G401.6 (cell line): ENCODE measurements at regions not wholly inside any gene's neighbourhood (a gene's known extent, or its start where the extent isn't known, plus 50 kb on each side); places are given as distances from the start of the nearest gene placed in this dataset.

Experiments
- FAIRE-seq: peaks from 2 replicates; lab custom pipeline; 2012; peaks lifted over from hg19 to GRCh38; lab: Jason Lieb, UNC

GRCh38 chr9:129341171-129341986 is 163.3 kb upstream of the IER5L start:
- no peak for FAIRE-seq

GRCh38 chr9:129340427-129341170 is 162.5 kb upstream of the IER5L start:
- FAIRE-seq, result no peak

GRCh38 chr9:129339539-129340157 is 161.6 kb upstream of the IER5L start:
- FAIRE-seq, result no peak

- no peak for FAIRE-seq
These were observed 160.8 kb upstream of the IER5L start for GRCh38 chr9:129338724-129339430.

- FAIRE-seq, result no peak
These were observed 159.5 kb upstream of the IER5L start for GRCh38 chr9:129337336-129338140.

- FAIRE-seq, result peak; percentile 57
These were observed 158.7 kb upstream of the IER5L start for GRCh38 chr9:129336601-129337331.

- peak; percentile 88 for FAIRE-seq
These were observed 158.1 kb upstream of the IER5L start for GRCh38 chr9:129336130-129336528.

GRCh38 chr9:129335464-129336129 is 157.5 kb upstream of the IER5L start:
- FAIRE-seq, result no peak

GRCh38 chr9:129334105-129334935 is 156.3 kb upstream of the IER5L start:
- peak; percentile 99 for FAIRE-seq

- no peak for FAIRE-seq
These were observed 155.6 kb upstream of the IER5L start for GRCh38 chr9:129333617-129334104.

- no peak for FAIRE-seq
These were observed 154.5 kb upstream of the IER5L start for GRCh38 chr9:129332581-129332980.

- FAIRE-seq, result no peak
These were observed 153.9 kb upstream of the IER5L start for GRCh38 chr9:129331772-129332500.

GRCh38 chr9:129331493-129331765 is 153.4 kb upstream of the IER5L start:
- FAIRE-seq, result no peak

GRCh38 chr9:129330711-129331492 is 152.8 kb upstream of the IER5L start:
- FAIRE-seq, result no peak

GRCh38 chr9:129328355-129329042 is 150.4 kb upstream of the IER5L start:
- no peak for FAIRE-seq

GRCh38 chr9:129327552-129328328 is 149.7 kb upstream of the IER5L start:
- FAIRE-seq, result no peak
